Activated B cell treated with CpG ODN at 0.5 μM for 24 hours (primary cell): ENCODE measurements at regions not wholly inside any gene's neighbourhood (a gene's known extent, or its start where the extent isn't known, plus 50 kb on each side); places are given as distances from the start of the nearest gene placed in this dataset.

ENCODE experiments used
- ATAC-seq: fragments of 200-7000 bp; cut with Tn5 transposase; one replicate; pipeline ENCODE4 v1.10.0; 2021; ENCODE audit warnings: low read depth, mild to moderate bottlenecking, moderate library complexity
- CTCF ChIA-PET: fragments of 350-600 bp; sonication (Branson Sonifier 250); formaldehyde crosslinking; loops from one replicate; lab custom pipeline; 2021; ENCODE audit warnings: antibody characterized with exemption; lab: Charles Lee
- POLR2A ChIA-PET: fragments of 350-600 bp; sonication (Branson Sonifier 250); formaldehyde crosslinking; loops from one replicate; lab custom pipeline; 2021; ENCODE audit warnings: antibody characterized with exemption; lab: Charles Lee
- DNase-seq: peaks from one replicate; pipeline ENCODE4 v3.0.0; 2022
- H3K27ac Mint-ChIP-seq: one replicate; pipeline ENCODE4 v1.8.0; 2020; ENCODE audit warnings: mixed read lengths
- H3K27me3 Mint-ChIP-seq: one replicate; pipeline ENCODE4 v1.8.0; 2021; ENCODE audit warnings: mixed read lengths
- H3K36me3 Mint-ChIP-seq: one replicate; pipeline ENCODE4 v1.8.0; 2021; ENCODE audit warnings: low read depth, mixed read lengths
- H3K4me1 Mint-ChIP-seq: one replicate; pipeline ENCODE4 v1.8.0; 2021; ENCODE audit warnings: mixed read lengths
- H3K4me3 Mint-ChIP-seq: one replicate; pipeline ENCODE4 v1.8.0; 2020; ENCODE audit warnings: mild to moderate bottlenecking, mixed read lengths
- H3K9me3 Mint-ChIP-seq: one replicate; pipeline ENCODE4 v1.8.0; 2020; ENCODE audit warnings: mixed read lengths
- CTCF ChIP-seq: fragments of 200-600 bp; IDR thresholded peaks from one replicate; pipeline ENCODE4 v1.8.0; 2022; ENCODE audit warnings: antibody characterized with exemption, mild to moderate bottlenecking
- intact Hi-C: fragments of 100-400 bp; cut with micrococcal nuclease; formaldehyde crosslinking; loops from one replicate; pipeline ENCODE4 v1.15.1; 2024

DNA sequence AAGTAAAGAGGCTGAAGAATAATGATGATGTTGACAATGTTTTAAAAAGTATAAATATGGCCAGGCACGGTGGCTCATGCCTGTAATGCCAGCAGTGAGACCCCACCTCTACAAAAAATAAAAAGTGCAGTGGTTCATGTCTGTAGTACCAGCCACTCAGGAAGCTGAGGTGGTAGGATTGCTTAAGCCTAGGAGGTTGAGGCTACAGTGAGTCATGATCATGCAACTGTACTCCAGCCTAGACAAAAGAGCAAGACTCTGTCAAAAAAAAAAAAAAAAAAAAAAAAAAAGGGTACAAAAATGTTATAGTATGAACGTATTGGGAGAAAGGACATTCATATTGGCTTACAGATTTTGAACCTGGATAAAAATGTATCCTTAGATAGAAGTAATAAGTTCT is 543.1 kb upstream of the IRAK1BP1 start:
- no peaks in the 10 kb centered on the region for H3K4me1 Mint-ChIP-seq
- TF ChIP-seq CTCF, result no peak
- H3K27ac Mint-ChIP-seq, result no peak overlapping the region
- no peaks in the 10 kb centered on the region for H3K27me3 Mint-ChIP-seq
- no peaks in the 10 kb centered on the region for H3K36me3 Mint-ChIP-seq
- intact Hi-C loops, result no loop called here
- H3K4me3 Mint-ChIP-seq, result no peak overlapping the region
- DNase-seq, result no peak
- no peak for ATAC-seq
- CTCF ChIA-PET, result no interaction called here
- H3K9me3 Mint-ChIP-seq, result peaks cover 3% of the 10 kb centered on the region
- POLR2A ChIA-PET, result no interaction called here

DNA sequence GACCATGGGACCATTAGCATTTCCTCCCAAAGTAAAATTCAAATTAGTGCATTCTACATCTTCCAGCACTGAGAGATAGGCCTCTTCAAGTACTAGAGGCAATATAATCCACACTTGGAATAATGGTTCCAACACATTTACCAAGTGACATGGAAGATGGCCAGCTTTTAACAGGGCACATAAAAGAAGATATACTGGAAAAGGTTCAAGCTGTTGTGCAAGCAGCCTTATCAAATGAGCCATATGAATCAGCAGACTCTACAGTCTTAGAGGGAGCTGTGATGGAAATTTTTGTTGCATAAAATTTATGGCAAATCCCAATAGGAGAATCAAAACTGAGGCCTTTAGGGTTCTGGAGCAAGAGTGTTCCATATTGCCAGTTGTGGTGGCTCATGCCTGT is 526.6 kb upstream of the IRAK1BP1 start:
- DNase-seq (no peak), ATAC-seq (no peak)
- no peaks in the 10 kb centered on the region for H3K4me1 Mint-ChIP-seq
- ChIA-PET CTCF (no interaction called here), POLR2A (no interaction called here)
- no peaks in the 10 kb centered on the region for H3K36me3 Mint-ChIP-seq
- no peak overlapping the region for H3K27ac Mint-ChIP-seq
- intact Hi-C loops, result no loop called here
- TF ChIP-seq CTCF, result no peak
- H3K9me3 Mint-ChIP-seq, result no peaks in the 10 kb centered on the region
- H3K4me3 Mint-ChIP-seq, result no peak overlapping the region
- H3K27me3 Mint-ChIP-seq, result no peaks in the 10 kb centered on the region

DNA sequence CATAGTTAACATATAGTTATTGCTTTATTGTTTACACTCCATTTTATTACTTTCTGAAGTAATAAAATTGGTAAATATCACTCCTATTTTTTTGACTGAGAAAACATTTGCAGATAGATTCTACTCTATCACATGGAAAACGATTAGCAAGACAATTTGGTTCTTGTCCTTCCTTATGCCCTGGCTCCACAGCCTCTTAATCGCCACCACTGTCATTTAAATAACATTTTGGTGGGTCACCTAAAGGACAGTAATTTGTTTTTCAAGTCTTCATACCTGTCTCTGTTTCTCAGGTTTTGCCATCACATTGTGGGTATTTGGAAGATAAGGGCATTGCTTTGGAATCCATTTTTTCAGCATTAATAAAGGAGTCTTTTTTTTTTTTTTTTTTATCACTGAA is 521.5 kb upstream of the IRAK1BP1 start:
- Mint-ChIP-seq H3K9me3 (no peaks in the 10 kb centered on the region), H3K27me3 (no peaks in the 10 kb centered on the region), H3K36me3 (no peaks in the 10 kb centered on the region), H3K4me3 (no peak overlapping the region), H3K4me1 (no peaks in the 10 kb centered on the region), H3K27ac (no peak overlapping the region)
- ChIA-PET POLR2A (no interaction called here), CTCF (no interaction called here)
- DNase-seq, result no peak
- ATAC-seq, result no peak
- intact Hi-C loops, result no loop called here
- TF ChIP-seq CTCF, result no peak

- CTCF ChIA-PET, result no interaction called here
- no peak for DNase-seq
- TF ChIP-seq CTCF, result no peak
- no peaks in the 10 kb centered on the region for H3K9me3 Mint-ChIP-seq
- POLR2A ChIA-PET, result no interaction called here
- no peaks in the 10 kb centered on the region for H3K27me3 Mint-ChIP-seq
- H3K4me1 Mint-ChIP-seq, result no peaks in the 10 kb centered on the region
- H3K4me3 Mint-ChIP-seq, result no peak overlapping the region
- no peak overlapping the region for H3K27ac Mint-ChIP-seq
- no peak for ATAC-seq
- no peaks in the 10 kb centered on the region for H3K36me3 Mint-ChIP-seq
- intact Hi-C loops, result no loop called here
Observed at GRCh38 chr6:78347191-78347916, 520.0 kb upstream of the IRAK1BP1 start.

GRCh38 chr6:78353040-78353439 is 514.3 kb upstream of the IRAK1BP1 start:
- no peak for ATAC-seq
- DNase-seq, result no peak
- Mint-ChIP-seq H3K27ac (no peak overlapping the region), H3K36me3 (no peaks in the 10 kb centered on the region), H3K4me1 (no peaks in the 10 kb centered on the region), H3K27me3 (no peaks in the 10 kb centered on the region), H3K9me3 (no peaks in the 10 kb centered on the region), H3K4me3 (no peak overlapping the region)
- ChIA-PET CTCF (no interaction called here), POLR2A (no interaction called here)
- no peak for TF ChIP-seq CTCF
- intact Hi-C loops, result no loop called here
